MM.1S (cell line): ENCODE measurements at regions not wholly inside any gene's neighbourhood (a gene's known extent, or its start where the extent isn't known, plus 50 kb on each side); places are given as distances from the start of the nearest gene placed in this dataset.

ENCODE experiments used
- DNase-seq: peaks from one replicate; pipeline ENCODE4 v3.0.0-alpha.2; 2015
- H2AFZ ChIP-seq: fragments of 300-600 bp; sonication (generic); 2 replicates; pipeline ENCODE4 v1.6.0; 2016; ENCODE audit warnings: antibody characterized with exemption, low read length
- H3F3A ChIP-seq: fragments of 300-600 bp; sonication (generic); 2 replicates; pipeline ENCODE4 v1.6.1; 2016; ENCODE audit warnings: mild to moderate bottlenecking, antibody characterized with exemption, low read length, moderate library complexity, mixed read lengths; ENCODE audit not compliant: insufficient read depth
- H3K27ac ChIP-seq: fragments of 300-600 bp; sonication (generic); 2 replicates; pipeline ENCODE4 v1.5.1; 2016; ENCODE audit warnings: mild to moderate bottlenecking, low read length
- H3K27me3 ChIP-seq: fragments of 300-600 bp; sonication (generic); replicated peaks from 2 replicates; pipeline ENCODE4 v1.6.0; 2016; ENCODE audit warnings: low read length; ENCODE audit not compliant: insufficient read depth
- H3K36me3 ChIP-seq: fragments of 300-600 bp; sonication (generic); replicated peaks from 2 replicates; pipeline ENCODE4 v1.6.1; 2016; ENCODE audit warnings: mild to moderate bottlenecking, low read length, mixed read lengths; ENCODE audit not compliant: insufficient read depth
- H3K4me1 ChIP-seq: fragments of 300-600 bp; sonication (generic); 2 replicates; pipeline ENCODE4 v1.6.1; 2016; ENCODE audit warnings: low read length, mixed read lengths
- H3K4me2 ChIP-seq: fragments of 300-600 bp; sonication (generic); 2 replicates; pipeline ENCODE4 v1.6.0; 2016; ENCODE audit warnings: low read depth, low read length
- H3K4me3 ChIP-seq: fragments of 300-600 bp; sonication (generic); 2 replicates; pipeline ENCODE4 v1.5.1; 2016; ENCODE audit warnings: low read length, mixed read lengths
- H3K79me2 ChIP-seq: fragments of 300-600 bp; sonication (generic); 2 replicates; pipeline ENCODE4 v1.6.1; 2016; ENCODE audit warnings: mixed run types, low read length, mixed read lengths
- H3K9ac ChIP-seq: fragments of 300-600 bp; sonication (generic); 2 replicates; pipeline ENCODE4 v1.6.1; 2016; ENCODE audit warnings: low read length, mixed read lengths
- H3K9me2 ChIP-seq: fragments of 300-600 bp; sonication (generic); replicated peaks from 2 replicates; pipeline ENCODE4 v1.6.1; 2016; ENCODE audit warnings: mild to moderate bottlenecking, low read length, mixed read lengths; ENCODE audit not compliant: insufficient read depth
- H3K9me3 ChIP-seq: fragments of 300-600 bp; sonication (generic); replicated peaks from 2 replicates; pipeline ENCODE4 v1.6.1; 2016; ENCODE audit warnings: mild to moderate bottlenecking, low read length, mixed read lengths; ENCODE audit not compliant: insufficient read depth
- H4K20me1 ChIP-seq: fragments of 300-600 bp; sonication (generic); 2 replicates; pipeline ENCODE4 v1.6.1; 2016; ENCODE audit warnings: mild to moderate bottlenecking, low read length, moderate library complexity, mixed read lengths; ENCODE audit not compliant: insufficient read depth
- EZH2 ChIP-seq: fragments of 300-600 bp; sonication (generic); optimal IDR thresholded peaks from 2 replicates; pipeline ENCODE3; 2017; ENCODE audit warnings: low read depth, mild to moderate bottlenecking, antibody characterized with exemption, low read length, mixed read lengths
- EZH2phosphoT487 ChIP-seq: fragments of 300-600 bp; sonication (generic); IDR thresholded peaks from 2 replicates; pipeline ENCODE4 v1.6.1; 2018; ENCODE audit warnings: antibody characterized with exemption, low read length
- TF ChIP-seq, protein P1 (sequence below): fragments of 300-600 bp; sonication (generic); IDR thresholded peaks from 2 replicates; pipeline ENCODE4 v1.5.1; 2016; ENCODE audit warnings: antibody characterized with exemption, low read length, mixed read lengths

DNA sequence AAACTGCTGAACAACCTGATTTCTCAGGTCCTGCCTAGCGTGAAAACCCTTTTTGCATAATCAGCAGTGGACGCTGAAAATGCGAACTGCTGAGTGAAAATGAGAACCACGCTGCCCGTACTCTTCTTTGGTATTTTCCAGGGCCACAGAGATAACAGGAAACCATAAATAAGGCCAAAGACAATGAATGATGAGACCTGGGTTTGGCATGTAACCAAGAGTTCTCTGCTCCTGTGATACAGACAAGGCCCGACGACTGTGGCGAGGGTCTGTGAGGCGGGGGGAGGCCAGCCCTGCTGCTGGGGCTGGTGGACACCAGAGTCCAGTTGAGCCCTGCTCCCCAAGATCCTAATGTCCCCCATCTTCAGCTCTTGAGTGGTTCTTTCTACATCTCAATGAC, 236.0 kb downstream of the WDR11 start:
- H3K4me1 ChIP-seq, result no peaks in the 10 kb centered on the region
- no peaks in the 10 kb centered on the region for H3K36me3 ChIP-seq
- H3K79me2 ChIP-seq, result no peaks in the 10 kb centered on the region
- no peaks in the 10 kb centered on the region for H3K9me2 ChIP-seq
- no peak overlapping the region for H3K9ac ChIP-seq
- no peak for DNase-seq
- H3K27ac ChIP-seq, result no peak overlapping the region
- no peak overlapping the region for H2AFZ ChIP-seq
- H3K27me3 ChIP-seq, result no peaks in the 10 kb centered on the region
- H3K4me3 ChIP-seq, result no peak overlapping the region
- H3K9me3 ChIP-seq, result no peaks in the 10 kb centered on the region
- H4K20me1 ChIP-seq, result no peaks in the 10 kb centered on the region
- H3K4me2 ChIP-seq, result no peak overlapping the region
- H3F3A ChIP-seq, result no peaks in the 10 kb centered on the region
- TF ChIP-seq EZH2 (no peak), EZH2phosphoT487 (no peak)
- TF ChIP-seq, protein P1, sequence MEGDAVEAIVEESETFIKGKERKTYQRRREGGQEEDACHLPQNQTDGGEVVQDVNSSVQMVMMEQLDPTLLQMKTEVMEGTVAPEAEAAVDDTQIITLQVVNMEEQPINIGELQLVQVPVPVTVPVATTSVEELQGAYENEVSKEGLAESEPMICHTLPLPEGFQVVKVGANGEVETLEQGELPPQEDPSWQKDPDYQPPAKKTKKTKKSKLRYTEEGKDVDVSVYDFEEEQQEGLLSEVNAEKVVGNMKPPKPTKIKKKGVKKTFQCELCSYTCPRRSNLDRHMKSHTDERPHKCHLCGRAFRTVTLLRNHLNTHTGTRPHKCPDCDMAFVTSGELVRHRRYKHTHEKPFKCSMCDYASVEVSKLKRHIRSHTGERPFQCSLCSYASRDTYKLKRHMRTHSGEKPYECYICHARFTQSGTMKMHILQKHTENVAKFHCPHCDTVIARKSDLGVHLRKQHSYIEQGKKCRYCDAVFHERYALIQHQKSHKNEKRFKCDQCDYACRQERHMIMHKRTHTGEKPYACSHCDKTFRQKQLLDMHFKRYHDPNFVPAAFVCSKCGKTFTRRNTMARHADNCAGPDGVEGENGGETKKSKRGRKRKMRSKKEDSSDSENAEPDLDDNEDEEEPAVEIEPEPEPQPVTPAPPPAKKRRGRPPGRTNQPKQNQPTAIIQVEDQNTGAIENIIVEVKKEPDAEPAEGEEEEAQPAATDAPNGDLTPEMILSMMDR, result no peak

DNA sequence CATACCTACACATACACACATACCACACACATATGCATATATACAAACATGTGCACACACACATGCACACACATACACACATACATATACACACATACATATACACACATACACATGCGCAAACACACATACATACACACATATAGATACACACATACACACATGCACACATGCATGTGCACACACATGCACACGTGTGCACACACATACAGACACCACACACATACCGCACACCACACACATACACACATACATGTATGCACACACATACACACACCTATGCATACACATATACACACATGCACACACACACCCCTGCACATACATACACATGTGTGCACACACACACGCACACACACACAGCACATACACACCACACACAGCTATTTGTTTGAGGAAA, 236.5 kb downstream of the WDR11 start:
- no peaks in the 10 kb centered on the region for H3K9me2 ChIP-seq
- H2AFZ ChIP-seq, result no peak overlapping the region
- no peak overlapping the region for H3K4me2 ChIP-seq
- no peak for DNase-seq
- H4K20me1 ChIP-seq, result no peaks in the 10 kb centered on the region
- H3K9ac ChIP-seq, result no peak overlapping the region
- no peaks in the 10 kb centered on the region for H3F3A ChIP-seq
- H3K27me3 ChIP-seq, result no peaks in the 10 kb centered on the region
- H3K4me1 ChIP-seq, result no peaks in the 10 kb centered on the region
- no peaks in the 10 kb centered on the region for H3K9me3 ChIP-seq
- no peak overlapping the region for H3K27ac ChIP-seq
- no peaks in the 10 kb centered on the region for H3K36me3 ChIP-seq
- TF ChIP-seq EZH2phosphoT487, result no peak
- TF ChIP-seq, protein P1, result no peak
- no peak for TF ChIP-seq EZH2
- H3K4me3 ChIP-seq, result no peak overlapping the region
- H3K79me2 ChIP-seq, result no peaks in the 10 kb centered on the region

DNA sequence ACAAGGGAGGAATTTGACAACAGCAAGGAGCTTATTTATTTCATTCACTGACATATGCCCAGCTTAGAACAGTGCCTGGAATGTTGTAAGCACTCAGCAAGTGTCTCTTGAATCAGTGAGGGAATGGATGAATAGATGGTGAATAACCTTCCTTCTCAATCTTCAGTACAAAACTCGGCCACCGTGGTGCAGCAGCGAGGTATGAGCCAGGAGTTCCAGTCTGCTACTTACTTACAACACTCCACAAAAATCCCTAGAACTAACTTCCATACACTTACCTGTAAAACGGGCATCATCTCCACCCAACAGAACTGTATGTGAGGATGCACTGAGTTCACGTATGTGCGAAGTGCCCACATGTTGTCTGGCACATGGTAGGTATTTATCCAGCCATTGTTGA, 237.4 kb downstream of the WDR11 start:
- no peaks in the 10 kb centered on the region for H4K20me1 ChIP-seq
- H3K4me3 ChIP-seq, result no peak overlapping the region
- no peaks in the 10 kb centered on the region for H3K27me3 ChIP-seq
- no peak for DNase-seq
- H3F3A ChIP-seq, result no peaks in the 10 kb centered on the region
- H3K79me2 ChIP-seq, result no peaks in the 10 kb centered on the region
- no peak overlapping the region for H3K4me2 ChIP-seq
- H3K9me3 ChIP-seq, result no peaks in the 10 kb centered on the region
- H3K27ac ChIP-seq, result no peak overlapping the region
- no peaks in the 10 kb centered on the region for H3K9me2 ChIP-seq
- no peak overlapping the region for H3K9ac ChIP-seq
- TF ChIP-seq EZH2 (no peak), EZH2phosphoT487 (no peak)
- TF ChIP-seq, protein P1, result no peak
- no peaks in the 10 kb centered on the region for H3K36me3 ChIP-seq
- H2AFZ ChIP-seq, result no peak overlapping the region
- no peaks in the 10 kb centered on the region for H3K4me1 ChIP-seq
